ENCODE measurements at regions not wholly inside any gene's neighbourhood (a gene's known extent, or its start where the extent isn't known, plus 50 kb on each side); places are given as distances from the start of the nearest gene placed in this dataset.

- TF ChIP-seq CTCF (IDR thresholded peaks at IDR 0.05) (no peak), EZH2 (IDR thresholded peaks at IDR 0.05; ENCODE audit: borderline replicate concordance, insufficient read depth, low read depth, low read length, poor library complexity, severe bottlenecking) (no peak)
Measured at GRCh38 chr6:88262332-88262731, 96.2 kb upstream of the CNR1 start.

Data from B cell (primary cell).